ENCODE measurements at regions not wholly inside any gene's neighbourhood (a gene's known extent, or its start where the extent isn't known, plus 50 kb on each side); places are given as distances from the start of the nearest gene placed in this dataset.

GRCh38 chrX:140065961-140066662 lies 100.8 kb upstream of the CXorf66 start:
- H3K9me3 ChIP-seq (ENCODE audit: control insufficient read depth, insufficient read depth, low read depth, low read length) = no peaks in the 10 kb centered on the region
- no peak overlapping the region for H3K27ac ChIP-seq (ENCODE audit: extremely low read depth, low read depth, low read length)
- H3K4me1 ChIP-seq (ENCODE audit: control insufficient read depth, insufficient read depth, low read length) = no peaks in the 10 kb centered on the region
- TF ChIP-seq PRDM1 (tag by site-specific recombination; IDR thresholded peaks at IDR 0.05) = no peak
- CTCF ChIA-PET = interaction anchor here (0.6 to 1.9 kb wide), 5 partner anchors 9 to 1615 kb away, joined by 3 to 10 read pairs (median 4); no protein-coding TSS in a partner anchor
- H3K4me3 ChIP-seq (ENCODE audit: low read depth, low read length) = no peak overlapping the region
- no peaks in the 10 kb centered on the region for H3K36me3 ChIP-seq (ENCODE audit: control insufficient read depth in 2 of 2, insufficient read depth in 1 of 2, low read length in 2 of 2)
- POLR2A ChIA-PET = no interaction called here

- H3K36me3 ChIP-seq (ENCODE audit: control insufficient read depth in 2 of 2, insufficient read depth in 1 of 2, low read length in 2 of 2) = no peaks in the 10 kb centered on the region
- no peak overlapping the region for H3K27ac ChIP-seq (ENCODE audit: extremely low read depth, low read depth, low read length)
- POLR2A ChIA-PET = no interaction called here
- H3K9me3 ChIP-seq (ENCODE audit: control insufficient read depth, insufficient read depth, low read depth, low read length) = no peaks in the 10 kb centered on the region
- H3K4me1 ChIP-seq (ENCODE audit: control insufficient read depth, insufficient read depth, low read length) = no peaks in the 10 kb centered on the region
- CTCF ChIA-PET = interaction anchor here (0.6 kb wide), 1 partner anchor 75 kb away, joined by 4 read pairs; no protein-coding TSS in a partner anchor
- no peak overlapping the region for H3K4me3 ChIP-seq (ENCODE audit: low read depth, low read length)
- TF ChIP-seq ZNF544 (tag by site-specific recombination; IDR thresholded peaks at IDR 0.05) = no peak
- TF ChIP-seq TCF7L2 (IDR thresholded peaks at IDR 0.05; ENCODE audit: borderline replicate concordance, low read depth, low read length) = no peak
- TF ChIP-seq ZNF645 (tag by site-specific recombination; IDR thresholded peaks at IDR 0.05) = no peak
- no peak for TF ChIP-seq SP2 (tag by site-specific recombination; IDR thresholded peaks at IDR 0.05)
- TF ChIP-seq MYNN (tag by site-specific recombination; IDR thresholded peaks at IDR 0.05; ENCODE audit: borderline replicate concordance) = no peak
- TF ChIP-seq ZNF391 (tag by site-specific recombination; IDR thresholded peaks at IDR 0.05; ENCODE audit: borderline replicate concordance, low read depth) = no peak
- no peak for TF ChIP-seq ZBTB7A (tag by site-specific recombination; IDR thresholded peaks at IDR 0.05; ENCODE audit: low read depth)
- TF ChIP-seq GFI1B (tag by site-specific recombination; IDR thresholded peaks at IDR 0.05) = no peak
- no peak for TF ChIP-seq ZNF174 (tag by site-specific recombination; IDR thresholded peaks at IDR 0.05)
- TF ChIP-seq ZNF571 (tag by site-specific recombination; IDR thresholded peaks at IDR 0.05) = no peak
- TF ChIP-seq SP7 (tag by site-specific recombination; IDR thresholded peaks at IDR 0.05) = no peak
- TF ChIP-seq ZNF335 (tag by site-specific recombination; conservative IDR thresholded peaks at IDR 0.05) = no peak
- TF ChIP-seq SCRT2 (tag by site-specific recombination; IDR thresholded peaks at IDR 0.05) = no peak
- no peak for TF ChIP-seq ZNF600 (tag by site-specific recombination; IDR thresholded peaks at IDR 0.05)
- no peak for TF ChIP-seq KLF16 (tag by site-specific recombination; IDR thresholded peaks at IDR 0.05)
- TF ChIP-seq ZNF280C (tag by site-specific recombination; IDR thresholded peaks at IDR 0.05) = no peak
- TF ChIP-seq ZNF585B (tag by site-specific recombination; IDR thresholded peaks at IDR 0.05) = no peak
These were observed 99.7 kb upstream of the CXorf66 start for GRCh38 chrX:140064993-140065392.

- Histone ChIP-seq H3K27ac (ENCODE audit: extremely low read depth, low read depth, low read length) (no peak overlapping the region), H3K4me3 (ENCODE audit: low read depth, low read length) (no peak overlapping the region), H3K4me1 (ENCODE audit: control insufficient read depth, insufficient read depth, low read length) (no peaks in the 10 kb centered on the region), H3K36me3 (ENCODE audit: control insufficient read depth in 2 of 2, insufficient read depth in 1 of 2, low read length in 2 of 2) (no peaks in the 10 kb centered on the region), H3K9me3 (ENCODE audit: control insufficient read depth, insufficient read depth, low read depth, low read length) (no peaks in the 10 kb centered on the region)
- CTCF ChIA-PET = interaction anchor here (0.5 to 9.5 kb wide), 30 partner anchors 9 to 612 kb away, joined by 3 to 64 read pairs (median 4); a partner anchor contains a TSS
- POLR2A ChIA-PET = interaction anchor here (1.1 to 1.7 kb wide), 2 partner anchors 450 to 451 kb away, joined by 3 to 5 read pairs; no protein-coding TSS in a partner anchor
- TF ChIP-seq ZBTB17 (tag by site-specific recombination; IDR thresholded peaks at IDR 0.05) (no peak), ZNF280D (tag by site-specific recombination; IDR thresholded peaks at IDR 0.05) (no peak), ZNF624 (tag by site-specific recombination; IDR thresholded peaks at IDR 0.05) (no peak), REST (tag by site-specific recombination; IDR thresholded peaks at IDR 0.05) (no peak)
These were observed 91.7 kb upstream of the CXorf66 start for GRCh38 chrX:140057001-140057411.

All from HEK293 (cell line).